ENCODE measurements at regions not wholly inside any gene's neighbourhood (a gene's known extent, or its start where the extent isn't known, plus 50 kb on each side); places are given as distances from the start of the nearest gene placed in this dataset.

DNA sequence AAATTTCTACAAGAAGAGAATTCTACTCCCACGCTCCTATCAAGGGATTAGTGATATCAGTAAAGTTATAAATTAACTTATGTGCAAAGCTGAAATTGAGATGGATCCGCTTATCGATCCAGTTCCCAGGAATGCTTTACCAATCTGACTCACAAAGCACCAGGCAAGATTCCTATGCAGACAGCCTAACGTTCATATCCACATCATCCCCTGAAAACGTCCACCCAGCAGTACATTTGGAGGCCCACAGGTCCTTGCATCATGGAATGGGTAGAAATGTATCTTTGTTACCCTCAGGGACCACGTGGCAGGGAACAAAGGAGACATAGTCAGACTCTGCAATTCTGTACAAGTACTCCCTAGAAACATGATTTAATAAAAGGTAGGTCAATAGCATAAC lies 147.4 kb downstream of the ESM1 start:
- Histone ChIP-seq H3K27me3 (no peaks in the 10 kb centered on the region), H3K4me3 (no peak overlapping the region), H3K36me3 (no peaks in the 10 kb centered on the region), H3K4me1 (peaks cover 0 to 51% (median 16%) of the 10 kb centered on the region in 4 donors), H3K9me3 (no peaks in the 10 kb centered on the region), H3K27ac (peak overlapping the region in 3 of 5 donors; percentile 39 to 65 (median 57))
- WGBS, 5 donors: 31 to 61% (median 44%) methylated on average over 6 of the region's 6 CpGs
- intact Hi-C loops (cut with DNase I; ENCODE audit: low total_unique reads): no loop called here
- TF ChIP-seq POLR2AphosphoS5 (IDR thresholded peaks at IDR 0.05) (no peak), EP300 (IDR thresholded peaks at IDR 0.05) (no peak), POLR2A (IDR thresholded peaks at IDR 0.05) (no peak)
- TF ChIP-seq, protein P1, sequence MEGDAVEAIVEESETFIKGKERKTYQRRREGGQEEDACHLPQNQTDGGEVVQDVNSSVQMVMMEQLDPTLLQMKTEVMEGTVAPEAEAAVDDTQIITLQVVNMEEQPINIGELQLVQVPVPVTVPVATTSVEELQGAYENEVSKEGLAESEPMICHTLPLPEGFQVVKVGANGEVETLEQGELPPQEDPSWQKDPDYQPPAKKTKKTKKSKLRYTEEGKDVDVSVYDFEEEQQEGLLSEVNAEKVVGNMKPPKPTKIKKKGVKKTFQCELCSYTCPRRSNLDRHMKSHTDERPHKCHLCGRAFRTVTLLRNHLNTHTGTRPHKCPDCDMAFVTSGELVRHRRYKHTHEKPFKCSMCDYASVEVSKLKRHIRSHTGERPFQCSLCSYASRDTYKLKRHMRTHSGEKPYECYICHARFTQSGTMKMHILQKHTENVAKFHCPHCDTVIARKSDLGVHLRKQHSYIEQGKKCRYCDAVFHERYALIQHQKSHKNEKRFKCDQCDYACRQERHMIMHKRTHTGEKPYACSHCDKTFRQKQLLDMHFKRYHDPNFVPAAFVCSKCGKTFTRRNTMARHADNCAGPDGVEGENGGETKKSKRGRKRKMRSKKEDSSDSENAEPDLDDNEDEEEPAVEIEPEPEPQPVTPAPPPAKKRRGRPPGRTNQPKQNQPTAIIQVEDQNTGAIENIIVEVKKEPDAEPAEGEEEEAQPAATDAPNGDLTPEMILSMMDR (IDR thresholded peaks at IDR 0.05): no peak
- peak in 1 of 2 donors; percentile 30 for DNase-seq

DNA sequence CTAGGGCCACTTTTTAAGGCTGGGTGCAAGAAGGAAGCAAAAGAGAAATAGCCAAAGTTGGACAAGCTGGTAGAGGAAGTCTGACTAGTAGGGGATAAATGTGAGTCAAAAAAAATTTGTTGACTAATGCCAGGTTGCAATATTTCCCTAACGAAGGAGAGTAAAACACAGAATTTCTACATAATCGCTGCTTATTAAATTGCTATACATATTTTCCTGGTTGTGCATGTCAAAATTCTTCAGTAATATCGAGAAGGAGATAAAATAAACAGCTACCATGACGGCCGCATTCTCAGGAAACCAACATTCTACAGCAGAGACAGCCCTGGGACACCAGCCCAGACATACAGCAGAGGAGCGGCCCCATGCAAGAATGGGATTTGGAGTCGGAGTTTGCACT lies 148.3 kb downstream of the ESM1 start:
- Histone ChIP-seq H3K4me1 (peaks cover 0 to 51% (median 16%) of the 10 kb centered on the region in 4 donors), H3K4me3 (no peak overlapping the region), H3K27me3 (no peaks in the 10 kb centered on the region), H3K27ac (no peak overlapping the region), H3K9me3 (no peaks in the 10 kb centered on the region), H3K36me3 (no peaks in the 10 kb centered on the region)
- peak in 1 of 2 donors; percentile 46 for DNase-seq
- TF ChIP-seq, protein P1 (IDR thresholded peaks at IDR 0.05): no peak
- TF ChIP-seq POLR2A (IDR thresholded peaks at IDR 0.05) (no peak), POLR2AphosphoS5 (IDR thresholded peaks at IDR 0.05) (no peak), EP300 (IDR thresholded peaks at IDR 0.05) (no peak)
- WGBS, 5 donors: 64 to 82% (median 74%) methylated on average over 7 of the region's 7 CpGs
- intact Hi-C loops (cut with DNase I; ENCODE audit: low total_unique reads): no loop called here

DNA sequence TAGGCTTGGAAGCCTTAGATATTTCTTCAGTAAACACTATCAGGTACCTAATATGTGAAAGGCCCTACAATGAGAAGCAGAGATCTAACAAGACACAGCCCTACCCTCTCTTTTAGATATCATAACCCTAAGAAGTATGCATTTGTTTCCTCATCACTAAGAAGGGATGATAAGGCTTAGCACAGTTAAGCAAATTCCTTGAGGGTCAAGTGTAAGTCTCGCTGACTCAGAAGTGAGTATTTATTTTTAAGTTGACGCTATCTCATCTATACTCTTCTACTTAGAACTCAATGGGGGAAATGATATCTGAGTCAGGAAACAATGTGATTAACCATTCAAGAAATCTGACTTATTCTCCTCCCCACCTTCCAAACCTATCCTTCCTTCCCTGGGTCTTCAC lies 149.7 kb downstream of the ESM1 start:
- no peaks in the 10 kb centered on the region for H3K36me3 ChIP-seq
- peak overlapping the region in 3 of 5 donors; percentile 18 to 46 (median 37) for H3K27ac ChIP-seq
- no peaks in the 10 kb centered on the region for H3K27me3 ChIP-seq
- H3K9me3 ChIP-seq: no peaks in the 10 kb centered on the region
- 32 to 68% (median 52%) methylated on average over 2 of the region's 2 CpGs for WGBS, 5 donors
- no peak for TF ChIP-seq POLR2A (IDR thresholded peaks at IDR 0.05)
- peak in 1 of 3 donors; percentile 22 for TF ChIP-seq POLR2AphosphoS5 (IDR thresholded peaks at IDR 0.05)
- no peak overlapping the region for H3K4me3 ChIP-seq
- intact Hi-C loops (cut with DNase I; ENCODE audit: low total_unique reads): no loop called here
- DNase-seq: peak in 1 of 2 donors; percentile 28
- H3K4me1 ChIP-seq: peaks cover 0 to 51% (median 16%) of the 10 kb centered on the region in 4 donors

DNA sequence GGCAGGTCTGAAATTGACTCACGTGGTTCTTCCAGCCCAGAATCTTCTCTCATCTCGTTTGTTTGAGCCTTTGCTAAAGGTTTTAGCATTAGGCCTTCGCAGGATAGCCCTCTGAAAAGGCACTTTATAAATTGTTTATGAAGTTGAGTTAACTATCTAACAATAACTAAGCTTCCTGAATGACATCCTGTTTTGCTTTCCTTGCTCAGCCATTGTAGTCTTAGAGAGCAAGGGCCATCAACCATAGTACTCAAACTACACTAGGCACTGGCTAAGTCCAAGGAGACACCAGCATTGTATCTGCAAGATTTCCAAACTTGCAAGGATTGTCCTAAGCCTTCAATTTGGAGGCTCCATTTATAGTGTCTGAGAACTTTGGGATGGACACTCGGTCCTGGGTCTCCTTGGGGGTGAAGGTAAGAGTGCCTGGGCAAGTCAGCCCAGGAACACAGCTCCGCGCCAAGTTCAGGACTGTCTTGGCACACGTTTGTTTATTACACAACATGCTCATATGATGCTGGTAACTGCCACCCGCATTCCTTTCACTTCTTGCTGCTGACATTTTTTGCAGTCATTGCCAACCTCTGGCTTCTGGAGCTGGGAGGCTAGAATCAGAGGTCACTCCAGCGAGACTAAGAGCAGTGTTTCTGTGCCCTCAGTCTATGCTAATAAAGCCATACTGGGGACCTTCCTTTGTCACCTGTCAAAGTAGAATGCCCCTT lies 151.1 kb downstream of the ESM1 start:
- H3K27ac ChIP-seq: no peak overlapping the region
- no peaks in the 10 kb centered on the region for H3K36me3 ChIP-seq
- DNase-seq: no peak
- H3K4me3 ChIP-seq: no peak overlapping the region
- WGBS, 5 donors: 72 to 79% (median 74%) methylated on average over 9 of the region's 9 CpGs
- H3K9me3 ChIP-seq: no peaks in the 10 kb centered on the region
- intact Hi-C loops (cut with DNase I; ENCODE audit: low total_unique reads): no loop called here
- TF ChIP-seq, protein P1 (IDR thresholded peaks at IDR 0.05): no peak
- TF ChIP-seq EP300 (IDR thresholded peaks at IDR 0.05) (no peak), POLR2AphosphoS5 (IDR thresholded peaks at IDR 0.05) (no peak), POLR2A (IDR thresholded peaks at IDR 0.05) (no peak)
- H3K4me1 ChIP-seq: peaks cover 0 to 48% (median 15%) of the 10 kb centered on the region in 4 donors
- H3K27me3 ChIP-seq: no peaks in the 10 kb centered on the region

DNA sequence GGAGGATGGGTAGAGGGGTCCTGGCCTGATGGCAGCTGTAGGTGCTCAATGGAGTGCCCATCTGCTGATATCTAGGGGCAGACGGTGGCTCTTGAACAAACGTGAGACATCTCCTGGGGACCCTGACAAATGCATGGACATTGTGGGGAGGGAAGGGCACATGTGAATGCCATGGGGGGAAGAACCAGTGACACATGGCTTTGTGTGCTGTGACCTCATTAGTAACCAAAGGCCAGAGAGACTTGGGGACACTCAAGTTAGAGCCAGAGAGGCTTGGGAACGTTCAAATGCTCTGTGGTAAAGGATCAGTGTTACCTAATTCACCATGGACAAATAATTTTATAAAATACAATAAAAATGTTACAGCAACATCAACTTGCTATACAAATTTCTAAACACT lies 151.8 kb downstream of the ESM1 start:
- 92 to 97% (median 94%) methylated on average over 3 of the region's 3 CpGs for WGBS, 5 donors
- H3K4me1 ChIP-seq: peaks cover 0 to 41% (median 10%) of the 10 kb centered on the region in 4 donors
- H3K27me3 ChIP-seq: no peaks in the 10 kb centered on the region
- no peak for DNase-seq
- H3K4me3 ChIP-seq: no peak overlapping the region
- H3K27ac ChIP-seq: no peak overlapping the region
- no peaks in the 10 kb centered on the region for H3K36me3 ChIP-seq
- TF ChIP-seq POLR2AphosphoS5 (IDR thresholded peaks at IDR 0.05) (no peak), EP300 (IDR thresholded peaks at IDR 0.05) (no peak), POLR2A (IDR thresholded peaks at IDR 0.05) (no peak)
- TF ChIP-seq, protein P1 (IDR thresholded peaks at IDR 0.05): no peak
- intact Hi-C loops (cut with DNase I; ENCODE audit: low total_unique reads): no loop called here
- H3K9me3 ChIP-seq: no peaks in the 10 kb centered on the region

Measured in stomach (tissue), 8 donors.